Suprapubic skin (tissue), 4 donors: ENCODE measurements at regions not wholly inside any gene's neighbourhood (a gene's known extent, or its start where the extent isn't known, plus 50 kb on each side); places are given as distances from the start of the nearest gene placed in this dataset.

Experiments used
- EP300 ChIP-seq: sonication (generic); formaldehyde crosslinking; IDR thresholded peaks from one replicate; pipeline ENCODE4 v1.6.1; 2017; ENCODE audit warnings: antibody characterized with exemption
- POLR2A ChIP-seq, 2 donors: fragments of 450-650 bp; IDR thresholded peaks; one replicate each; pipeline ENCODE4 v1.6.1; 2017; ENCODE audit warnings: antibody characterized with exemption in 2 of 2, mild to moderate bottlenecking in 2 of 2, moderate library complexity in 2 of 2
- POLR2AphosphoS5 ChIP-seq, 3 donors: sonication (generic); formaldehyde crosslinking; IDR thresholded peaks; one replicate each; pipeline ENCODE4 v1.6.1; 2017; ENCODE audit warnings: antibody characterized with exemption in 3 of 3
- TF ChIP-seq, protein P1 (sequence below), 2 donors: fragments of 200-600 bp in 1 of 2; fragments of 450-650 bp in 1 of 2; sonication (generic) in 1 of 2; IDR thresholded peaks; one replicate each; pipeline ENCODE4 v1.5.1; 2016 to 2019; ENCODE audit warnings: antibody characterized with exemption in 2 of 2, mild to moderate bottlenecking in 1 of 2, moderate library complexity in 1 of 2

DNA sequence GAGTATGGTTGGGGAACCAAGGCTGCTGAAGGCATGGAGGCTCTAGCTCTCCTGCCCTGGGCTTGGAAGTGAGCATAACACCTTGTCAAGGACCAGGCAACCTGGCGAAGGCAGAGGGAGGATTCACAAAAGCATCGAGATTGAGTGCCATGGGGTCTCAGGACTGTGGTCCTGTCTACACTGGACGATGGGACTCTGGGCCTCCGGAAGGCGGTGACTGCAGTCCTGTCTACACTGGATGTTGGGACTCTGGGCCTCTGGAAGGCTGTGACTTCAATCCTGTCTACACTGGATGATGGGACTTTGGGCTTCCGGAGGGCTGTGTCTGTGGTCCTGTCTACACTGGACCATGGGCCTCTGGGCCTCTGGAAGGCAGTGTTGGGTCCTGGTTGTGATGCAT, 290.4 kb downstream of the TEX29 start:
- TF ChIP-seq, protein P1, sequence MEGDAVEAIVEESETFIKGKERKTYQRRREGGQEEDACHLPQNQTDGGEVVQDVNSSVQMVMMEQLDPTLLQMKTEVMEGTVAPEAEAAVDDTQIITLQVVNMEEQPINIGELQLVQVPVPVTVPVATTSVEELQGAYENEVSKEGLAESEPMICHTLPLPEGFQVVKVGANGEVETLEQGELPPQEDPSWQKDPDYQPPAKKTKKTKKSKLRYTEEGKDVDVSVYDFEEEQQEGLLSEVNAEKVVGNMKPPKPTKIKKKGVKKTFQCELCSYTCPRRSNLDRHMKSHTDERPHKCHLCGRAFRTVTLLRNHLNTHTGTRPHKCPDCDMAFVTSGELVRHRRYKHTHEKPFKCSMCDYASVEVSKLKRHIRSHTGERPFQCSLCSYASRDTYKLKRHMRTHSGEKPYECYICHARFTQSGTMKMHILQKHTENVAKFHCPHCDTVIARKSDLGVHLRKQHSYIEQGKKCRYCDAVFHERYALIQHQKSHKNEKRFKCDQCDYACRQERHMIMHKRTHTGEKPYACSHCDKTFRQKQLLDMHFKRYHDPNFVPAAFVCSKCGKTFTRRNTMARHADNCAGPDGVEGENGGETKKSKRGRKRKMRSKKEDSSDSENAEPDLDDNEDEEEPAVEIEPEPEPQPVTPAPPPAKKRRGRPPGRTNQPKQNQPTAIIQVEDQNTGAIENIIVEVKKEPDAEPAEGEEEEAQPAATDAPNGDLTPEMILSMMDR (IDR thresholded peaks at IDR 0.05): no peak
- TF ChIP-seq POLR2AphosphoS5 (IDR thresholded peaks at IDR 0.05) (no peak), EP300 (no peak), POLR2A (IDR thresholded peaks at IDR 0.05) (no peak)
